GM13976 (cell line): ENCODE measurements at regions not wholly inside any gene's neighbourhood (a gene's known extent, or its start where the extent isn't known, plus 50 kb on each side); places are given as distances from the start of the nearest gene placed in this dataset.
"Not testable (repeated sequence)": the region's sequence is repeated elsewhere in the genome, so short reads cannot be mapped to it uniquely, and the experiment has no call there.

Experiments used
- DNase-seq: peaks from one replicate; pipeline ENCODE4 v3.0.0; 2012; ENCODE audit warnings: low spot score
- in situ Hi-C: fragments of 300-500 bp; cut with MboI; formaldehyde crosslinking; loops from one replicate; pipeline ENCODE4 v1.12.0; 2022; ENCODE audit warnings: low sequenced_read_pairs, mixed read lengths, inconsistent platforms; ENCODE audit not compliant: unreplicated experiment
- TF ChIP-seq, protein P1 (sequence below): IDR thresholded peaks from 2 replicates; pipeline ENCODE4 v1.5.1; 2012; ENCODE audit warnings: borderline replicate concordance, mild to moderate bottlenecking; ENCODE audit not compliant: insufficient read depth; ENCODE audit errors: extremely low read depth, missing control alignments, control extremely low read depth

DNA sequence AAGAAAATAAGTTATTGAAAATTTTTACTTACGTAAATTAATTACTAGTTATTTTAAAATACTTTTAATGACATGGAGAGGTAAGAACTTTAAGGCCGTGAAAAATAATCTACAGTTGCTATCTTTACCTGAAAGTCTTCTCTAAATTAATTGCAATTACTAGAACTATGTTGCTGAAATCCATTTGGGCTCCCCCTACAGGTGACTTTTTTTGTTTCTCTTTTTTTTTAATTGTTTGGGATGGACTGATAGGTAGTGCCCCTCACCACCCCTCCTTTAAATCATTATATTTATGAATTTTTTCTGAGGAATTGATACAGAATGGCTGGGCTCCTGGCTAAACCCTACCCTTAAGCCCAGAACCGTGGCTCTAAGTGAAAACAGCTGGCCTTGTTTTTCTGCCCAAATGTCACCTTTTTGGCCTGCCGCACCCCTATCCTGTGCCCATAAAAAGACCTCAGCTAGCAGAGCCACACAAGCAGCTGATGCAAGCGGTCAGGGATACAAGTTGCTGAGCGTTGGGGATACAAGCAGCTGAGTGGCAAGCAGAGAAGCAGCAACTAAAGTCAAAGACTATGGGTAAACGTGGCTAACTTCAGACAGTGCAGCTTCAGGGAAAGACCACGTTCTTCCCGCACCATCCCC is 315.2 kb upstream of the ACO1 start:
- TF ChIP-seq, protein P1, sequence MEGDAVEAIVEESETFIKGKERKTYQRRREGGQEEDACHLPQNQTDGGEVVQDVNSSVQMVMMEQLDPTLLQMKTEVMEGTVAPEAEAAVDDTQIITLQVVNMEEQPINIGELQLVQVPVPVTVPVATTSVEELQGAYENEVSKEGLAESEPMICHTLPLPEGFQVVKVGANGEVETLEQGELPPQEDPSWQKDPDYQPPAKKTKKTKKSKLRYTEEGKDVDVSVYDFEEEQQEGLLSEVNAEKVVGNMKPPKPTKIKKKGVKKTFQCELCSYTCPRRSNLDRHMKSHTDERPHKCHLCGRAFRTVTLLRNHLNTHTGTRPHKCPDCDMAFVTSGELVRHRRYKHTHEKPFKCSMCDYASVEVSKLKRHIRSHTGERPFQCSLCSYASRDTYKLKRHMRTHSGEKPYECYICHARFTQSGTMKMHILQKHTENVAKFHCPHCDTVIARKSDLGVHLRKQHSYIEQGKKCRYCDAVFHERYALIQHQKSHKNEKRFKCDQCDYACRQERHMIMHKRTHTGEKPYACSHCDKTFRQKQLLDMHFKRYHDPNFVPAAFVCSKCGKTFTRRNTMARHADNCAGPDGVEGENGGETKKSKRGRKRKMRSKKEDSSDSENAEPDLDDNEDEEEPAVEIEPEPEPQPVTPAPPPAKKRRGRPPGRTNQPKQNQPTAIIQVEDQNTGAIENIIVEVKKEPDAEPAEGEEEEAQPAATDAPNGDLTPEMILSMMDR: peak; percentile 18
- DNase-seq: no peak
- in situ Hi-C loops: no loop called here

DNA sequence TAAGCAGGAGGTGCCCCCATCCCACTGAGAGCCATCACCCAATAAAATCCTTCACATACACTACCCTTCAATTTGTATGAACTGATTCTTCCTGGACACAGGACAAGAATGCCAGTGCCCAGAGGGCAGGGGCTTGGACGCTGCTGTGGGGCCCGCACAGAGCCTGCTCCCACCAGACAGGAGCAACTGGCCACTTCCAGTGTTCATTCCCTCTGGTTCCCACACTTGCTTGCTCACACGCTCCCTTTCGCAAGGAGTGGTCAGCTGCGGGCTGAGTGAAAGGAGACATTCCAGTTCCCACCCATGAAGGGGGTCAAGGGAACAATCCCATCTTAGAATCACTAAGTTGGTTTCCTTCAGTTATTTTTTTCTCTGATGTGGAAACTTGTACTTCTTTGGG is 314.5 kb upstream of the ACO1 start:
- in situ Hi-C loops: no loop called here
- TF ChIP-seq, protein P1: no peak

DNA sequence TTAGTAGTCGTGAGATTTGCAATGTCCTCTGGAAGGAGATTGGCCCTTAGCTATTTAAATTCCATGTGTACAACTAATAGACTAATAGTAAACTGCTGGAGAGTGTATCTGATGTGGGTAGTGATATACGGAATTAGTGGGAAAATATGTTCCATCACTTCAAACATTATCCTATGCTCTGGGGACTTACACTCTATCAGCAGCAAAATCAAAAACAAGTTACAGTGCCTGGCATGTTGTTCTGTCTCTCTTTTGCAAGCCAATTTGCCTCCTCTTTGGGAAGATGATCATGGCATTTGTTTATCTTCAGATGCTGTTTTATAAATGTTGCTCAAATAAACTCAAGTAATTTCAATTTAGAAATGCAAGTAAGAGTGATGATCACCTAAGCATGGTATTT is 311.9 kb upstream of the ACO1 start:
- TF ChIP-seq, protein P1: no peak
- in situ Hi-C loops: no loop called here
- DNase-seq: no peak

More for the DNA sequence above, 314.5 kb upstream of the ACO1 start:
- no peak for DNase-seq

DNA sequence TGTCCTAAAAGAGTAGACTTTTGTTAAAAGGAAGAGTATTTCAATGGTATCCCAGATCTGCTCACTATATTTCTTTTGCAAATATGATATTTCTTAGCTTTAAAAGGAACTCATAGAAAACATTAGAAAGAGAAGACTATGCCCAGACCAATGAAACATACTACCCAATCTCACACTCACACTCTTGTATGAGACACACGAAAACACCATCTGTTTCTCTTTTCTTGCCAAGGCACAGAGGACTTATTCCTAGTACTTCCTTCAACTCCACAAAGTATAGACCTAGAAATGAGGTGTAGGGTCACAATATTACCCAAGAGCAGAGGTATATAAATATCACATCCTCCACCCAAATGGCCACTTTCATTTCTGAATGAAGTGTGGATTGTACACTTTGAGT is 292.4 kb upstream of the ACO1 start:
- TF ChIP-seq, protein P1: no peak
- in situ Hi-C loops: no loop called here
- DNase-seq: no peak

DNA sequence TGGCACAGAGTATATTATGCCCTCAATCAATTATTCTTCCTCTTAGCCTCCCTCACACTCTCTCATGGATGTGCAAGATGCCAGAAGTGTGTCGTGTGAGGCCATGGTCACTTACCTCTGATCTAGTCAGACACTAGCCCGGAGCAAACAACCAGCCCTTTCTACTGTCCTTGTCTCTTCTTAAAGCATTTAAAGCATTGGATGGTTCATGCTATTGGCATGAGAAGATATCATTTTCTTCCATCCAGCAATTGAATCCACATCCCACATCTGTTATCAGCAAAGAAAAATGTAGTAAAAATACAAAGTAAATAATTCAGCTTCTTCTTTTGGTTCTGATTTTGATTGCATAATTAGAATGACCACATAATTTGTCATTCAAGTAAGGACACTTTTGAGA is 267.2 kb upstream of the ACO1 start:
- TF ChIP-seq, protein P1: no peak
- in situ Hi-C loops: no loop called here
- no peak for DNase-seq

DNA sequence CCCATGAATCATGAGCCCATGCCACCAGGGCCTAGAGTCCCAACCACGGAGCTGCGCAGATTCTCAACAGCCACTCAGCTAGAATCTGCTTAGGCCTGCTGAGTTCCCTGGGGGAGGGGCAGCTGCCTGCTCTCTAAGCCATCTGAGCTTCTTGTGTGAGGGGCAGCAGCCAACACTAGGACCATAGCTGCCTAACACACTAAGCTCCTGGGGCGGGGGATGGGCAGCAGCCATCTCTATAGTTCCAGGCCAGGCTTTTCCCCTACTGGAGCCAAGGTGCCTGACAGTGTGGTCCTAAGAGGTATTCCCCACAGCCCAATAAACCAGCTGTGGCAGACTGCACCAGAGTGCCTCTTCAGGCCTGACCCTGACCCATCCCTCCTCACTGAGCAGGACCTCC is 255.9 kb upstream of the ACO1 start:
- TF ChIP-seq, protein P1: no peak
- DNase-seq: no peak
- in situ Hi-C loops: no loop called here

DNA sequence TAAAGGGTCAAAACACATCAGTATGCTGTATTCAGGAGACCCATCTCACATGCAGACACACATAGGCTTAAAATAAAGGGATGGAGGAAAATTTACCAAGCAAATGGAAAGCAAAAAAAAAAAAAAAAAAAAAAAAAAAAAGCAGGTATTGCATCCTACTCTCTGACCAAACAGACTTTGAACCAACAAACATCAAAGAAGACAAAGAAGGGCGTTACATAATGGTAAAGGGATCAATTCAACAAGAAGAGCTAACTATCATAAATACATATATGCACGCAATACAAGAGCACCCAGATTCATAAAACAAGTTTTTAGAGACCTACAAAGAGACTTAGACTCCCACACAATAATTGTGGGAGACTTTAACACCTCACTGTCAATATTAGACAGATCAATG is 253.7 kb upstream of the ACO1 start:
- not testable (repeated sequence) for DNase-seq
- in situ Hi-C loops: loop anchor here (10.0 kb wide), 1 partner anchor 124 kb away; no protein-coding TSS in a partner anchor
